PC-3 (cell line): ENCODE measurements at regions not wholly inside any gene's neighbourhood (a gene's known extent, or its start where the extent isn't known, plus 50 kb on each side); places are given as distances from the start of the nearest gene placed in this dataset.

Experiments used
- CTCF ChIP-seq: fragments of 300-600 bp; sonication (generic); conservative IDR thresholded peaks from 2 replicates; pipeline ENCODE4 v1.5.1; 2017; ENCODE audit warnings: antibody characterized with exemption, low read depth, mild to moderate bottlenecking, low read length
- EZH2 ChIP-seq: fragments of 300-600 bp; sonication (generic); IDR thresholded peaks from one replicate; pipeline ENCODE4 v1.6.1; 2017; ENCODE audit warnings: antibody characterized with exemption, mild to moderate bottlenecking, low read length; ENCODE audit not compliant: unreplicated experiment

DNA sequence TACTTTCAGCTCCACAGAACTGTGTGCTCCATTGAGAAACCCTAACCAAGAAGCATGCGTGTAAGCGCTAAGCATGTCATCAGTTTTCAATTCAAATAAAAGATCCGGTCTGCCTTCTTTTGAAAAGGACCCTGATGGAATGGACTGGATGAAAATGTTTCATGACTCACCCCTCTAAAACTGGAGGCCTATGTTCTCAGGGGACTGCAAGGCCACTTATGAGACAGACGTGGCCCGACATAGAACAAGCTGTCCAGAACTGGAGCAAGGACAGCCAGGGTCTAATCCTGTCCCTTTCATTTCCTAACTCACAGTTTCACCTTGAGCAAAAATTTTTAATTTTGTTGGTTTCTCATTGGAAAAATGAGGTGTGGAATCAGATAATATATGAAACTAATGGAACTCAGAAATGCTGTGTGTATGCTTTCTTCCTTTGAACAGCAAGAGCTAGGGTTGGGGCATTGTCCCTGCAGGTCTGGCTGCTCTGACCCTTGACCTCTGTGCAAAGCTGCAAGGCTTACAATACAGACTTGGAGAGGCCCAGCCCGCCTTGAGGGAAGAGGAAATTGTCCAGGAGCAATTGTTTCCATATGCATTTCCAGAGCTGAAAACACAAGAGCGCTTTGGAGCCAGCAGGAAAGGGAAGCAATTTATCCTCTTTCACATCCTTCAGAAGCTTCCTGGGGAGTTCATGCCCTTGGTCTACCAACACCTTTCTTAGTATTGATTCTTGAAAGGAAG, 553.4 kb upstream of the KLF12 start:
- no peak for TF ChIP-seq CTCF
- TF ChIP-seq EZH2, result no peak
